ENCODE measurements at regions not wholly inside any gene's neighbourhood (a gene's known extent, or its start where the extent isn't known, plus 50 kb on each side); places are given as distances from the start of the nearest gene placed in this dataset.

- Histone ChIP-seq H3K9me3 (no peaks in the 10 kb centered on the region), H3K36me3 (no peaks in the 10 kb centered on the region), H3K4me3 (no peak overlapping the region), H3K4me1 (no peaks in the 10 kb centered on the region), H3K27me3 (no peaks in the 10 kb centered on the region), H3K27ac (no peak overlapping the region)
- TF ChIP-seq, protein P1, sequence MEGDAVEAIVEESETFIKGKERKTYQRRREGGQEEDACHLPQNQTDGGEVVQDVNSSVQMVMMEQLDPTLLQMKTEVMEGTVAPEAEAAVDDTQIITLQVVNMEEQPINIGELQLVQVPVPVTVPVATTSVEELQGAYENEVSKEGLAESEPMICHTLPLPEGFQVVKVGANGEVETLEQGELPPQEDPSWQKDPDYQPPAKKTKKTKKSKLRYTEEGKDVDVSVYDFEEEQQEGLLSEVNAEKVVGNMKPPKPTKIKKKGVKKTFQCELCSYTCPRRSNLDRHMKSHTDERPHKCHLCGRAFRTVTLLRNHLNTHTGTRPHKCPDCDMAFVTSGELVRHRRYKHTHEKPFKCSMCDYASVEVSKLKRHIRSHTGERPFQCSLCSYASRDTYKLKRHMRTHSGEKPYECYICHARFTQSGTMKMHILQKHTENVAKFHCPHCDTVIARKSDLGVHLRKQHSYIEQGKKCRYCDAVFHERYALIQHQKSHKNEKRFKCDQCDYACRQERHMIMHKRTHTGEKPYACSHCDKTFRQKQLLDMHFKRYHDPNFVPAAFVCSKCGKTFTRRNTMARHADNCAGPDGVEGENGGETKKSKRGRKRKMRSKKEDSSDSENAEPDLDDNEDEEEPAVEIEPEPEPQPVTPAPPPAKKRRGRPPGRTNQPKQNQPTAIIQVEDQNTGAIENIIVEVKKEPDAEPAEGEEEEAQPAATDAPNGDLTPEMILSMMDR (IDR thresholded peaks at IDR 0.05) = no peak
- intact Hi-C loops (cut with DNase I) = no loop called here
- no peak for DNase-seq (ENCODE audit: low spot score in 2 of 2)
Measured at GRCh38 chr9:78150983-78151356, 84.9 kb upstream of the CEP78 start.

DNA sequence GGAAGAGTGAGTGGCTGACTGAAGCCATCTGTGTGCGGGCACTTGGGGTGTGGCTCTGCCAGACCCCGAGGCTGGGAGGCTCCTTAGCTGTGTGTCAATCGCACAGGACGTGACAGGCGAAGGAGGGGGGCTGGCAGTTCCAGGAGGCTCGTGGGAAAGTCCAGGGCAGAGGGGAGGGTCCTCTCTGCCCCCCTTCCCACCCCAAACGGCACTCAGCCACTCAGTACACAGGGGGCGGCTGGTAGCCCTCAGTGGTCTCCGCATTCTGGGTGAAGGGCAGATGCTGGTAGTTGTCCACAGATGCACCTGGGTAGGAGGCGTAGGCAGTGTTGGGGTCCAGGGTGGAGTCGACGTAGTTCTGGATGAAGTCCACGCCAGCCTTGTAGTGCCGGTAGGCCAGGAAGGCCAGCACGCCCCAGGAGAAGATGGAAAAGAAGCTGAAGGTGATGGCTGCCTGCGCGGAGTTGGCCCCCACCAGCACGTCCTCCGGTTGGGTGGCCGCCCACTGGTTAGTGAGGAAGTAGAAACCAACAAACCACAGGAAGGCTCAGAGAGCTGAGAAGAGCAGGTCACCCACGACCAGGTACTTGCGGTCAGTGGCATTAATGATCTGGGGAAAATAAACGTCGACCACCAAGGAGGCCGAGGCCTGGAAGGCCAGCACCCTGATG is 85.4 kb upstream of the CEP78 start:
- H3K4me1 ChIP-seq = no peaks in the 10 kb centered on the region
- no peaks in the 10 kb centered on the region for H3K36me3 ChIP-seq
- H3K4me3 ChIP-seq = no peak overlapping the region
- no peak for DNase-seq (ENCODE audit: low spot score in 2 of 2)
- H3K27me3 ChIP-seq = no peaks in the 10 kb centered on the region
- intact Hi-C loops (cut with DNase I) = no loop called here
- H3K27ac ChIP-seq = no peak overlapping the region
- TF ChIP-seq, protein P1 (IDR thresholded peaks at IDR 0.05) = no peak
- no peaks in the 10 kb centered on the region for H3K9me3 ChIP-seq

DNA sequence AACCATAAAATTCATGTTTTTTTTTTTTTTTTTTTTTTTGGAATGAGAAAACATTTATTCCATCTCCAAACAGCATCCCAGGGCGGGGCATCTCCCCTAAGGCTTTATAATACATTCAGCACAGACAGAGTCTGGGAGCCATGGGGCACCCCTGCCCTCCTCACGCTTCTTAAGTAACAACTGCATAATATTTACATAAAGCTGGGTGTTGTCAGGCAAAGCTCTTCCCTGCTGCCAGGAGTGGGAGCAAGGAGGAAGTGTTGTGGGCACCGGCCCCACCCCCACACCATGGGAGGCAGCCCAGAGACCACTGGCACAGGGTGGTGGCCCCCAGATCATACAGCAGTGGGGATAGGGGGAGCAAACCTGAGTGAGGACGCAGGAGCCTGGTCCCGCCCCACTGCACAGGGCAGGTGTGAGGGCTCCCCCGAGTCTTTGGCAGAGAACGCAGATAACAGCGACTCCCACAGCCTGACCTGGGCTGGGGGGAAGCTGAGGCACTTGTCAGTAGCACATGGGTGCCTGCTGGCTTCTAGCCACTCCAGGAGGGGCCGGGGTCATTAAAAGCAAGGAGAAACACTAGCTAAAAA is 86.1 kb upstream of the CEP78 start:
- TF ChIP-seq, protein P1 (IDR thresholded peaks at IDR 0.05) = no peak
- intact Hi-C loops (cut with DNase I) = no loop called here
- DNase-seq (ENCODE audit: low spot score in 2 of 2) = no peak
- no peaks in the 10 kb centered on the region for H3K36me3 ChIP-seq
- H3K9me3 ChIP-seq = no peaks in the 10 kb centered on the region
- no peaks in the 10 kb centered on the region for H3K27me3 ChIP-seq
- no peak overlapping the region for H3K27ac ChIP-seq
- no peaks in the 10 kb centered on the region for H3K4me1 ChIP-seq
- H3K4me3 ChIP-seq = no peak overlapping the region

- intact Hi-C loops (cut with DNase I) = no loop called here
- Histone ChIP-seq H3K4me1 (no peaks in the 10 kb centered on the region), H3K36me3 (no peaks in the 10 kb centered on the region), H3K27ac (no peak overlapping the region), H3K4me3 (no peak overlapping the region), H3K9me3 (peaks cover 0 to 7% of the 10 kb centered on the region in 2 donors), H3K27me3 (no peaks in the 10 kb centered on the region)
- DNase-seq (ENCODE audit: low spot score in 2 of 2) = no peak
- TF ChIP-seq, protein P1 (IDR thresholded peaks at IDR 0.05) = no peak
Measured at GRCh38 chr9:78146241-78146640, 89.6 kb upstream of the CEP78 start.

DNA sequence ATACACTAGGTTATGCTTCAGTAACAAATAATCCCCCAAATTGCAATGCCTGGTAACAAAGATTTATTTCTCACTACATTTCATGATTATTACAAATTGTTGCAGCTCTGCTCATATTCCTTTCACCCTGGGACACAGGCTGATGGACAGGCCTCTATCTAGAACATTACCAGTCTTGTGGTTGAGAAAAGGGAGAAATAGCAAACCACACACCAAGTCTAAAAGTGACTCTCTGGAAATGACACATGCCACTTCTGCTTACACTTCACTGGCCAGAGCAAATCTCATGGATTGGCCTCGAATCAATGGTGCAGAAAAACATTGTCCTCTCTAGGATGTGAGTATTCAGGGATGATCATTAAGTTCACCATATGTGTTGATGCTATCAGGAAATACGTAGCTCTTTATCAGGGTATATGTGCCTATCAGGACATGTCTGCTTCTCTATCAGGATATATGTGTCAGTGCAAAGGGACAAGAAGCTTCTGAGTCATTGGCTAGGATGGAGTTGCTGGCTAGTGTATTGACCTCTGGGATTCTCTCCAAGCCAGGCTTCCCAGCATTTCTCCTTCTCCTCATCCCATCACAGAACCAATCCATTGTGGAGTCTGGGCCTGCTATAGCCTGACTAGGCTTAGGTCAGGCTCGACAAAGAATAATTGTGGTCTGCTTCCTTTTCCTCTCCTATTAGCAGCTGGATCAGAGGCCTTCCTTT is 91.1 kb upstream of the CEP78 start:
- intact Hi-C loops (cut with DNase I) = no loop called here
- Histone ChIP-seq H3K4me1 (no peaks in the 10 kb centered on the region), H3K4me3 (no peak overlapping the region), H3K9me3 (peaks cover 0 to 7% of the 10 kb centered on the region in 2 donors), H3K36me3 (no peaks in the 10 kb centered on the region), H3K27me3 (no peaks in the 10 kb centered on the region), H3K27ac (no peak overlapping the region)
- no peak for DNase-seq (ENCODE audit: low spot score in 2 of 2)
- TF ChIP-seq, protein P1 (IDR thresholded peaks at IDR 0.05) = no peak
